HG03196 (cell line): ENCODE measurements at regions not wholly inside any gene's neighbourhood (a gene's known extent, or its start where the extent isn't known, plus 50 kb on each side); places are given as distances from the start of the nearest gene placed in this dataset.
"Not testable (repeated sequence)": the region's sequence is repeated elsewhere in the genome, so short reads cannot be mapped to it uniquely, and the experiment has no call there.

Source experiments
- ATAC-seq: cut with Tn5 transposase; IDR thresholded peaks from one replicate; pipeline ENCODE4 v1.9.1; 2021; ENCODE audit not compliant: unreplicated experiment

GRCh38 chr21:5128261-5128660, 5393.1 kb upstream of the TPTE start:
- peak; percentile 90 for ATAC-seq

- not testable (repeated sequence) for ATAC-seq
These were observed 5387.6 kb upstream of the TPTE start for GRCh38 chr21:5133824-5134223.

- not testable (repeated sequence) for ATAC-seq
These were observed 5385.0 kb upstream of the TPTE start for GRCh38 chr21:5136406-5136805.

GRCh38 chr21:5137006-5137405, 5384.4 kb upstream of the TPTE start:
- not testable (repeated sequence) for ATAC-seq

GRCh38 chr21:5138687-5139086, 5382.7 kb upstream of the TPTE start:
- not testable (repeated sequence) for ATAC-seq

GRCh38 chr21:5139528-5139927, 5381.9 kb upstream of the TPTE start:
- not testable (repeated sequence) for ATAC-seq

- not testable (repeated sequence) for ATAC-seq
These were observed 5378.4 kb upstream of the TPTE start for GRCh38 chr21:5143011-5143410.

GRCh38 chr21:5144731-5145130, 5376.7 kb upstream of the TPTE start:
- not testable (repeated sequence) for ATAC-seq

- not testable (repeated sequence) for ATAC-seq
These were observed 5373.7 kb upstream of the TPTE start for GRCh38 chr21:5147685-5148084.

- ATAC-seq = not testable (repeated sequence)
These were observed 5372.2 kb upstream of the TPTE start for GRCh38 chr21:5149222-5149621.

- not testable (repeated sequence) for ATAC-seq
These were observed 5367.3 kb upstream of the TPTE start for GRCh38 chr21:5153842-5154640.

- ATAC-seq = peak; percentile 97
These were observed 5366.8 kb upstream of the TPTE start for GRCh38 chr21:5154641-5154982.

GRCh38 chr21:5162693-5163574, 5358.4 kb upstream of the TPTE start:
- ATAC-seq = not testable (repeated sequence)

GRCh38 chr21:5165829-5166228, 5355.6 kb upstream of the TPTE start:
- ATAC-seq = not testable (repeated sequence)
